ENCODE measurements at regions not wholly inside any gene's neighbourhood (a gene's known extent, or its start where the extent isn't known, plus 50 kb on each side); places are given as distances from the start of the nearest gene placed in this dataset.

GRCh38 chr3:159186581-159186980, 384.7 kb downstream of the MFSD1 start:
- H3K4me1 ChIP-seq (ENCODE audit: control insufficient read depth in 1 of 2, insufficient read depth in 2 of 2, low read depth in 1 of 2, low read length in 1 of 2) = peaks cover 3 to 19% of the 10 kb centered on the region in 2 experiments; a peak in 3 of 4 replicates
- no peaks in the 10 kb centered on the region for H3K9me2 ChIP-seq
- no peak overlapping the region for H3K9ac ChIP-seq
- no peak for TF ChIP-seq CHD2 (IDR thresholded peaks at IDR 0.05; ENCODE audit: low read length, partially characterized antibody)
- no peak for TF ChIP-seq SIN3A (IDR thresholded peaks at IDR 0.05; ENCODE audit: borderline replicate concordance, low read depth, low read length)
- no peak for TF ChIP-seq FOSL2 (IDR thresholded peaks at IDR 0.05; ENCODE audit: borderline replicate concordance, low read depth)
- TF ChIP-seq JUND (IDR thresholded peaks at IDR 0.05) = no peak
- TF ChIP-seq NFIC (IDR thresholded peaks at IDR 0.05; ENCODE audit: borderline replicate concordance) = no peak
- TF ChIP-seq RAD21 (IDR thresholded peaks at IDR 0.05; ENCODE audit: low read length) = no peak
- no peak for TF ChIP-seq YY1 (IDR thresholded peaks at IDR 0.05; ENCODE audit: low read depth)
- TF ChIP-seq TCF12 (IDR thresholded peaks at IDR 0.05) = no peak
- no peak for TF ChIP-seq MEF2A (IDR thresholded peaks at IDR 0.05; ENCODE audit: borderline replicate concordance, low read depth)
- no peak for TF ChIP-seq USF2 (IDR thresholded peaks at IDR 0.05; ENCODE audit: borderline replicate concordance, low read depth, low read length)
- no peak for TF ChIP-seq CTCF (IDR thresholded peaks at IDR 0.05)
- no peak for TF ChIP-seq TEAD4 (IDR thresholded peaks at IDR 0.05; ENCODE audit: borderline replicate concordance, insufficient read depth)
- TF ChIP-seq RFX5 (IDR thresholded peaks at IDR 0.05; ENCODE audit: low read length) = no peak
- no peak for TF ChIP-seq REST (IDR thresholded peaks at IDR 0.05; ENCODE audit: low read depth, low read length)
- no peak for TF ChIP-seq GATA2 (CRISPR knock-in tag; IDR thresholded peaks at IDR 0.05)
- TF ChIP-seq GABPA (IDR thresholded peaks at IDR 0.05; ENCODE audit: low read depth) = no peak
- H3F3A ChIP-seq (replicated peaks; ENCODE audit: insufficient read depth) = peaks cover 8% of the 10 kb centered on the region
- H3K4me2 ChIP-seq = no peak overlapping the region
- H3K27ac ChIP-seq (ENCODE audit: low read depth in 2 of 2, low read length in 1 of 2) = no peak overlapping the region
- POLR2A ChIA-PET = no interaction called here
- no peak for DNase-seq
- CTCF ChIA-PET = no interaction called here
- H3K36me3 ChIP-seq (replicated peaks in 1 of 2; ENCODE audit: control insufficient read depth in 1 of 2, insufficient read depth in 2 of 2, low read length in 1 of 2) = no peaks in the 10 kb centered on the region
- WGBS (ENCODE audit: low lambda C conversion rate) = 47% methylated on average over 2 of the region's 2 CpGs
- H3K79me2 ChIP-seq (ENCODE audit: insufficient read depth) = no peaks in the 10 kb centered on the region
- H3K4me3 ChIP-seq (ENCODE audit: low read depth in 2 of 2, low read length in 1 of 2) = no peak overlapping the region
- no peaks in the 10 kb centered on the region for H3K9me3 ChIP-seq
- H3K27me3 ChIP-seq (ENCODE audit: insufficient read depth) = no peaks in the 10 kb centered on the region
- H2AFZ ChIP-seq (ENCODE audit: low read depth) = no peak overlapping the region
- H4K20me1 ChIP-seq (ENCODE audit: insufficient read depth) = no peaks in the 10 kb centered on the region
